HG03175 (cell line): ENCODE measurements at regions not wholly inside any gene's neighbourhood (a gene's known extent, or its start where the extent isn't known, plus 50 kb on each side); places are given as distances from the start of the nearest gene placed in this dataset.
"Not testable (repeated sequence)": the region's sequence is repeated elsewhere in the genome, so short reads cannot be mapped to it uniquely, and the experiment has no call there.

Source experiments
- ATAC-seq: cut with Tn5 transposase; IDR thresholded peaks from one replicate; pipeline ENCODE4 v1.9.1; 2021; ENCODE audit warnings: mild to moderate bottlenecking, moderate library complexity; ENCODE audit not compliant: unreplicated experiment

GRCh38 chr2:89537862-89538261 lies 846.4 kb downstream of the RPIA start:
- ATAC-seq, result not testable (repeated sequence)

GRCh38 chr2:89544110-89544509 lies 852.6 kb downstream of the RPIA start:
- ATAC-seq, result not testable (repeated sequence)

- ATAC-seq, result not testable (repeated sequence)
Measured at GRCh38 chr2:89579154-89579553, 887.7 kb downstream of the RPIA start.

GRCh38 chr2:89582816-89583215 lies 891.3 kb downstream of the RPIA start:
- ATAC-seq, result not testable (repeated sequence)

GRCh38 chr2:89584046-89584445 lies 892.6 kb downstream of the RPIA start:
- ATAC-seq, result not testable (repeated sequence)

- ATAC-seq, result not testable (repeated sequence)
Measured at GRCh38 chr2:89584868-89585557, 893.5 kb downstream of the RPIA start.

- ATAC-seq, result peak; percentile 78
Measured at GRCh38 chr2:89585558-89585920, 894.1 kb downstream of the RPIA start.

GRCh38 chr2:89599843-89600242 lies 908.4 kb downstream of the RPIA start:
- ATAC-seq, result not testable (repeated sequence)

- not testable (repeated sequence) for ATAC-seq
Measured at GRCh38 chr2:89606514-89606913, 915.0 kb downstream of the RPIA start.

GRCh38 chr2:89610207-89610926 lies 918.9 kb downstream of the RPIA start:
- not testable (repeated sequence) for ATAC-seq

GRCh38 chr2:89610927-89611515 lies 919.5 kb downstream of the RPIA start:
- ATAC-seq, result not testable (repeated sequence)

GRCh38 chr2:89611710-89612109 lies 920.2 kb downstream of the RPIA start:
- not testable (repeated sequence) for ATAC-seq

- not testable (repeated sequence) for ATAC-seq
Measured at GRCh38 chr2:89649268-89649667, 957.8 kb downstream of the RPIA start.

- ATAC-seq, result not testable (repeated sequence)
Measured at GRCh38 chr2:89679254-89679653, 987.8 kb downstream of the RPIA start.
